H1 (cell line): ENCODE measurements at regions not wholly inside any gene's neighbourhood (a gene's known extent, or its start where the extent isn't known, plus 50 kb on each side); places are given as distances from the start of the nearest gene placed in this dataset.

Source experiments
- HDAC2 ChIP-seq, 2 experiments: fragments of 300-600 bp in 1 of 2; sonication (generic) in 1 of 2; IDR thresholded peaks; 2 replicates each; pipeline ENCODE4 v1.6.1; 2011 to 2012; ENCODE audit warnings: low read depth in 2 of 2, low read length in 2 of 2, mild to moderate bottlenecking in 2 of 2, moderate library complexity in 2 of 2, borderline replicate concordance in 1 of 2, inconsistent platforms in 1 of 2
- SIRT6 ChIP-seq: IDR thresholded peaks from one replicate; pipeline ENCODE4 v1.7.1; 2012; ENCODE audit warnings: low read length, inconsistent platforms

DNA sequence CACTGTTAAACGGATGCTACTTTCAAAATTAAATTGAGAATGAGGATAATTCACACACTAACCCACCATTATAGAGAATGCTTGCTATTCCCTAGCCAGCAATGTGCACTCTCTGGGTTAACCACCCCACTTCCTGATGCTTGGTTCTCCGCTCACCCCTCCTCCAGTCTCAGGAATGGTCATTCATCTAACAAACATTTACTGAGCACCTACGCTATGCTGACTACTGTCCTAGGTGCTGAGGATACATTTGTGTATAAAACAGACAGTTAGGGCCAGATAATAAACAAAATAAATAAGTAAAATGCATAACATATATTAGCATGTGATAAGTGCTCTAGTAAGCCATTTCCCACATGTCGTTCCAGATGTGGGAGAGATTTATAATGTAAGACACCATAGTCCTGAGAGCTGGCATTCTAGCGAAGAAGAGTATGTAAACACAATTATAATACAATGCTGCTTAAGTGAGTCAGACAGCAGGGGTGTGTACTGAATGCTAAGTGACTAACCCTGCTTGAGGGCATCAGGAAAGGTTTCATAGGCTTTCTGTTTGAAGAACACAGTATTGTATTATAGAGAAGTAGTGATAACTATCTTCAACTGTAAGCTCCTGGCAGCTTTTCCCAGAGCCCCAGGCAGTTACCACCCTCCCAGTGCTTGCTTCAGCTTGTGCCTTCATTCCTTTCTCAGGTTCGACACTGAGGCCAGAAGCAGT is 126.7 kb upstream of the CACHD1 start (continued):
- TF ChIP-seq SIRT6 (no peak), HDAC2 (IDR thresholded peaks at IDR 0.05; ENCODE audit: borderline replicate concordance in 1 of 2, low read depth in 2 of 2, low read length in 2 of 2) (no peak)
- TF ChIP-seq, all 59 proteins: peak for 0
